Mucosa of stomach (tissue), 1 donor: ENCODE measurements at regions not wholly inside any gene's neighbourhood (a gene's known extent, or its start where the extent isn't known, plus 50 kb on each side); places are given as distances from the start of the nearest gene placed in this dataset.
"Not testable (repeated sequence)": the region's sequence is repeated elsewhere in the genome, so short reads cannot be mapped to it uniquely, and the experiment has no call there.

ENCODE experiments used
- H3K27me3 ChIP-seq: one replicate; pipeline ENCODE4 v1.7.0; 2013; ENCODE audit warnings: mild to moderate bottlenecking, low read length; ENCODE audit not compliant: control insufficient read depth, insufficient read depth
- H3K36me3 ChIP-seq: one replicate; pipeline ENCODE4 v1.7.0; 2013; ENCODE audit warnings: low read length; ENCODE audit not compliant: control insufficient read depth, insufficient read depth
- H3K4me1 ChIP-seq: one replicate; pipeline ENCODE4 v1.7.0; 2013; ENCODE audit warnings: mild to moderate bottlenecking, low read length; ENCODE audit not compliant: control insufficient read depth, insufficient read depth
- H3K4me3 ChIP-seq: one replicate; pipeline ENCODE4 v1.7.0; 2013; ENCODE audit warnings: low read length
- H3K9ac ChIP-seq: one replicate; pipeline ENCODE4 v1.7.0; 2013; ENCODE audit warnings: mild to moderate bottlenecking, low read length, moderate library complexity
- H3K9me3 ChIP-seq: one replicate; pipeline ENCODE4 v1.7.0; 2013; ENCODE audit warnings: mild to moderate bottlenecking, low read length, moderate library complexity; ENCODE audit not compliant: control insufficient read depth
- donor health status: Pancreatic carcinoma.

GRCh38 chr22:35486116-35486631, 54.5 kb upstream of the RASD2 start:
- no peaks in the 10 kb centered on the region for H3K36me3 ChIP-seq
- peaks cover 3% of the 10 kb centered on the region for H3K27me3 ChIP-seq
- H3K9ac ChIP-seq = no peak overlapping the region
- no peaks in the 10 kb centered on the region for H3K9me3 ChIP-seq
- no peak overlapping the region for H3K4me3 ChIP-seq
- peaks cover 5% of the 10 kb centered on the region for H3K4me1 ChIP-seq

- H3K9me3 ChIP-seq, H3K36me3 ChIP-seq, H3K27me3 ChIP-seq, H3K4me1 ChIP-seq, H3K4me3 ChIP-seq, H3K9ac ChIP-seq: not testable (repeated sequence)
Observed at GRCh38 chr22:35487623-35488022, 53.0 kb upstream of the RASD2 start.

- H3K9ac ChIP-seq = no peak overlapping the region
- no peak overlapping the region for H3K4me3 ChIP-seq
- H3K9me3 ChIP-seq = no peaks in the 10 kb centered on the region
- no peaks in the 10 kb centered on the region for H3K4me1 ChIP-seq
- H3K27me3 ChIP-seq = peaks cover 3% of the 10 kb centered on the region
- no peaks in the 10 kb centered on the region for H3K36me3 ChIP-seq
Observed at GRCh38 chr22:35488513-35488912, 52.1 kb upstream of the RASD2 start.

- H3K4me1 ChIP-seq = no peaks in the 10 kb centered on the region
- no peak overlapping the region for H3K9ac ChIP-seq
- H3K27me3 ChIP-seq = peaks cover 7% of the 10 kb centered on the region
- H3K36me3 ChIP-seq = no peaks in the 10 kb centered on the region
- H3K4me3 ChIP-seq = no peak overlapping the region
- no peaks in the 10 kb centered on the region for H3K9me3 ChIP-seq
Observed at GRCh38 chr22:35489239-35489638, 51.4 kb upstream of the RASD2 start.
